Glutamatergic neuron (in vitro differentiated cells): ENCODE measurements at regions not wholly inside any gene's neighbourhood (a gene's known extent, or its start where the extent isn't known, plus 50 kb on each side); places are given as distances from the start of the nearest gene placed in this dataset.

ENCODE experiments used
- DNase-seq: peaks from one replicate; pipeline ENCODE4 v3.0.0; 2022
- H3K27ac Mint-ChIP-seq: one replicate; pipeline ENCODE4 v1.8.0; 2020; ENCODE audit warnings: mild to moderate bottlenecking, mixed read lengths, inconsistent platforms; ENCODE audit not compliant: unreplicated experiment
- H3K27me3 Mint-ChIP-seq: one replicate; pipeline ENCODE4 v1.8.0; 2020; ENCODE audit warnings: mild to moderate bottlenecking, moderate library complexity, mixed read lengths, inconsistent platforms; ENCODE audit not compliant: unreplicated experiment
- H3K36me3 Mint-ChIP-seq: one replicate; pipeline ENCODE4 v1.8.0; 2020; ENCODE audit warnings: mild to moderate bottlenecking, mixed read lengths, inconsistent platforms; ENCODE audit not compliant: unreplicated experiment
- H3K4me1 Mint-ChIP-seq: one replicate; pipeline ENCODE4 v1.8.0; 2020; ENCODE audit warnings: mild to moderate bottlenecking, low read depth, mixed read lengths, inconsistent platforms; ENCODE audit not compliant: unreplicated experiment
- H3K4me3 Mint-ChIP-seq: one replicate; pipeline ENCODE4 v1.8.0; 2020; ENCODE audit warnings: mild to moderate bottlenecking, mixed read lengths, inconsistent platforms; ENCODE audit not compliant: unreplicated experiment
- H3K9me3 Mint-ChIP-seq: one replicate; pipeline ENCODE4 v1.8.0; 2020; ENCODE audit warnings: mild to moderate bottlenecking, moderate library complexity, mixed read lengths, inconsistent platforms; ENCODE audit not compliant: unreplicated experiment
- CTCF ChIP-seq: fragments of 200-600 bp; sonication (generic); IDR thresholded peaks from one replicate; pipeline ENCODE4 v1.5.0; 2021; ENCODE audit not compliant: partially characterized antibody, unreplicated experiment

- no peak for TF ChIP-seq CTCF
- Mint-ChIP-seq H3K4me1 (peaks cover 16% of the 10 kb centered on the region), H3K36me3 (no peaks in the 10 kb centered on the region), H3K27ac (no peak overlapping the region), H3K4me3 (no peak overlapping the region), H3K27me3 (no peaks in the 10 kb centered on the region), H3K9me3 (peaks cover 5% of the 10 kb centered on the region)
- no peak for DNase-seq
Observed at GRCh38 chr6:131391116-131391515, 181.9 kb upstream of the ARG1 start.

- peaks cover 4% of the 10 kb centered on the region for H3K9me3 Mint-ChIP-seq
- peaks cover 7% of the 10 kb centered on the region for H3K4me1 Mint-ChIP-seq
- no peak overlapping the region for H3K27ac Mint-ChIP-seq
- TF ChIP-seq CTCF: no peak
- H3K4me3 Mint-ChIP-seq: no peak overlapping the region
- H3K27me3 Mint-ChIP-seq: no peaks in the 10 kb centered on the region
- no peak for DNase-seq
- H3K36me3 Mint-ChIP-seq: no peaks in the 10 kb centered on the region
Observed at GRCh38 chr6:131393433-131393832, 179.6 kb upstream of the ARG1 start.

- Mint-ChIP-seq H3K4me3 (no peak overlapping the region), H3K27me3 (no peaks in the 10 kb centered on the region), H3K36me3 (no peaks in the 10 kb centered on the region), H3K4me1 (no peaks in the 10 kb centered on the region), H3K27ac (no peak overlapping the region), H3K9me3 (peaks cover 2% of the 10 kb centered on the region)
- DNase-seq: no peak
- TF ChIP-seq CTCF: no peak
Observed at GRCh38 chr6:131394768-131395432, 178.1 kb upstream of the ARG1 start.

GRCh38 chr6:131398176-131398575 is 174.8 kb upstream of the ARG1 start:
- Mint-ChIP-seq H3K27ac (no peak overlapping the region), H3K9me3 (peaks cover 2% of the 10 kb centered on the region)

More at GRCh38 chr6:131398176-131398575, 174.8 kb upstream of the ARG1 start:
- H3K36me3 Mint-ChIP-seq: peaks cover 3% of the 10 kb centered on the region
- H3K4me3 Mint-ChIP-seq: no peak overlapping the region
- H3K4me1 Mint-ChIP-seq: no peaks in the 10 kb centered on the region
- no peak for TF ChIP-seq CTCF
- DNase-seq: no peak
- H3K27me3 Mint-ChIP-seq: no peaks in the 10 kb centered on the region
